ENCODE measurements at regions not wholly inside any gene's neighbourhood (a gene's known extent, or its start where the extent isn't known, plus 50 kb on each side); places are given as distances from the start of the nearest gene placed in this dataset.

- no peak for DNase-seq
Measured at GRCh38 chr2:206845877-206846276, 80.5 kb downstream of the FASTKD2 start.

GRCh38 chr2:206846331-206846730 lies 80.9 kb downstream of the FASTKD2 start:
- no peak for DNase-seq

- DNase-seq, result no peak
Measured at GRCh38 chr2:206846981-206847834, 81.8 kb downstream of the FASTKD2 start.

DNA sequence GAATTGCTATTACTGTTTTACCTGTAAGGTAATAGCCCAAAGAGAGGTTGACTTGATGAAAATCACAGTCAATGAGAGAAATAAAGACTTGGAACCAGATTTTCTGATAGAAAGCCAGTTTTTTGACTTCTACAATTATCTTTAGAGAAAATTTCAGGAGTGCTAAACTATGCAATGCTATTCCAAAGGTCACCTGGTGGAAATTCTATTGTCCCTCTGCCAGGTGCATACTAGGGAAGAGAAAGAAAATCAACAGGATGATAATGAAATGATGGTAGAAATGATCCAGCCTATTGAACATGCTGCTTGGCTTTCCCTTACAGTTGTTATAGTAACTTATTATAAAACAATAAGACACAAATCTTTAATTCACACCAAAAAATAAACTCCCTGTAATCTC lies 85.0 kb downstream of the FASTKD2 start:
- DNase-seq, result no peak

- DNase-seq, result no peak
Measured at GRCh38 chr2:206851521-206851920, 86.1 kb downstream of the FASTKD2 start.

GRCh38 chr2:206853915-206854314 lies 85.4 kb upstream of the CPO start:
- no peak for DNase-seq

DNA sequence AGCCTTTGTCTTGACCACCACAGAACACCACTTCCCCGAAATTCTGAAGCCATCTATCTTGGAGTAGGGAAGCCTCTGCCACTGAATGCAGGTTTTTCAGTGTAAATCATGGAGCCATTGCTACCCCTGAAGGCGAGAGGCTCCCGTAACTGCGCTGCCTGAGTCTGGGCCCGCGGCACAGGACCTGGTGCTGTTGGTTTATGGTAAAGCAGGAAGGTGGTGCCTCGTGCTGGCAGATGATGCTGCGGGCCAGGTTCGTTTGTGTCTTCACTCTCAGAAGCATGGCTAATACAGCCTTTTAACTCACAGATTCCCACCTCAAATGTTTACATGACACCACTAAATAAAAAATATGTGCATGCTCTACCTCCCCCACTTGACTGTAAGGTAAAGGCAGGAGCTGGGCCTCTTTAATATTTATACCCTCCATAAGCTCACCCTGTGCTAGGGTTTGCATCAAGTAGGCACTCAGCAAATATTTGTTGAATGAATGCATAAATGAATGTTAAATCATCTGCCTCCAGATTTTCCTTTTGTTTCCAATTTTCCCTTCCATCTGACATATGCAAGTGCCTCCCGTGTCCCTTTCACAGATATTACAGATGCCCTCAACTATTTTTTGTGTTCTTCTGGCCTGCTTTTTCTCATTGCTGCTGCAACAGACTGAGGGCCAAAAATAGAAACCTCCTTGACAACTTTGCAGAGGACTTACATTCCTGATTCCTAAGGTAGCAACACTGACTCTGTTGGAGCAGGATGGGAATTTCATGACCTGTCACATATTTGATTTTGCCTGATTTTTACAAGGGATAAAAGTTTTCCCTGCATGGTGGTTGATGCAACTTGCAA lies 83.5 kb upstream of the CPO start:
- DNase-seq, result no peak

GRCh38 chr2:206856513-206856912 lies 82.8 kb upstream of the CPO start:
- DNase-seq, result no peak

- DNase-seq, result no peak
Measured at GRCh38 chr2:206858687-206859329, 80.5 kb upstream of the CPO start.

- no peak for DNase-seq
Measured at GRCh38 chr2:206859330-206859739, 80.0 kb upstream of the CPO start.

- DNase-seq, result no peak
Measured at GRCh38 chr2:206863196-206863595, 76.1 kb upstream of the CPO start.

DNA sequence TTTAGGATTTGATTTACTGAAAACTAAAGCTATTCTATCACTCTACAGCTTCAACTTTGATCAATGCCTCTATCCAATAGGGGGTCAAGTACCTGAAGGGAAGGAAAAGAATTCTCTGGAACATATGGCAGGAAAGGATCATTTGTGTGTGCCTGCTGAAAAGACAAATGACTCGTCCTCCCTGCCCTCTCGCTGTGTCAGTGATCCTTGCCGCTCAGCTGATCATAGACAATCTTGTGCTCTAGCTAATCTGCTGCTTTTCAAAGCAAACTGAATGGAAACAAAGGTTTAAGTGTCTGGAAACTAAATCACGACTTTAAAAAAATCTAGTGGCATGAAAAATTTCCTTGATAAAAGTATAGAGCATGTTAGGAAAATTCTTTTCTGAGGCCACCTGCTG lies 75.6 kb upstream of the CPO start:
- no peak for DNase-seq

DNA sequence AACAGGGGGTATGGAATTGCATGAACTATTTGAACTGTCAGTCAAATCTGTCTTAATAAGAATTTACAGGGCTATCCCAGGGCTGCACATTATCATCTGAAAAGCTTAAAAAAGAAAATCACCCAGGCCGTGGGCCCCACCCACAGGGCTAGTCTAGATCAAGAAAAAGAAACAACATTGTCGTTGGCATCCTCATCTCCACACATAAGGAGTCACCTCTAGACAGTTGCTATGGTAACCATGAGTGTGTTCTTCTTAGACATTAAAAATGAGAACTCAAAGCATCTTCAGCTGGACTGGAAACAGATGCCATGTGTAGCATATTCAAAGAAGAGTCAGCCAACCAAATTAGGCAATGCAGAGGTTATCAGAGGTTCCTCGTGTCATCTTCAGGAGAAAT lies 72.3 kb upstream of the CPO start:
- no peak for DNase-seq

- no peak for DNase-seq
Measured at GRCh38 chr2:206869824-206870495, 69.4 kb upstream of the CPO start.

DNA sequence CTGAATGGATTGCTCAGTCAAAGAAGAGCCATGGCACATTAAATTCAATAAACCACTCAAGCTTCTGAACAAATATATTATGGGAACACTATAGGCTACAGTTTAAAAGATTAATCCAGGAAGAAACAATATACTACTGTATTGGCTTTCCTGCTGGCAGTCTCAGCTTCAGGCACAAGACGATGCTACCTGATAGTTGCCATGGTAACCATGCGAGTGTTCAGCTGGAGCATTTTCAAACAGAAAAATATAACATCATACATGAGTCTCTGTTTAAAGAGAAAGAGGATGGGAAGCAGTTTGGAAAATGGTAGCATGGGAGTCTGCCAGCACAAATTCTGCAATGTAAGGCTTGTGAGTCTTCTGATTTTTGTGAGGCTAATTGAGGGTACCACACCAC lies 65.9 kb upstream of the CPO start:
- peak; percentile 23 to 38 for DNase-seq

DNA sequence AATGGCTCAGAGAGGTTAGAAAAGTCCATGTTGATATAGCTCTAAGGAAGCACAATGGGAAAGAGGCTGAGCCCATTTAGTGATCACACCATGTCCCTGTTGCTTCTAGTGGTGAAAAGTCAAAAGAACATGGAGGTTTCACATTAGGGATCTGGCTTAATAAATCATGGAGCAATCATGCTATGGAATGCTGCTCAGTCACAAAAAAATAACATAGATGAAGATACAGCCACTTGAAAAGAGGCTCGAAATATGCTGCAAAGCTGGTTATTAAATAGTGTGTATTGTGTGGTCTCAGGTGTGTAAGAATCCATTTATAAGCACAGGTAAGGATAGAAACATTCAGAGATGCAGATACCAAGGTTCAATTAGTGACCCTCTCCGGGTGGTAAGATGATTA lies 63.6 kb upstream of the CPO start:
- no peak for DNase-seq

DNA sequence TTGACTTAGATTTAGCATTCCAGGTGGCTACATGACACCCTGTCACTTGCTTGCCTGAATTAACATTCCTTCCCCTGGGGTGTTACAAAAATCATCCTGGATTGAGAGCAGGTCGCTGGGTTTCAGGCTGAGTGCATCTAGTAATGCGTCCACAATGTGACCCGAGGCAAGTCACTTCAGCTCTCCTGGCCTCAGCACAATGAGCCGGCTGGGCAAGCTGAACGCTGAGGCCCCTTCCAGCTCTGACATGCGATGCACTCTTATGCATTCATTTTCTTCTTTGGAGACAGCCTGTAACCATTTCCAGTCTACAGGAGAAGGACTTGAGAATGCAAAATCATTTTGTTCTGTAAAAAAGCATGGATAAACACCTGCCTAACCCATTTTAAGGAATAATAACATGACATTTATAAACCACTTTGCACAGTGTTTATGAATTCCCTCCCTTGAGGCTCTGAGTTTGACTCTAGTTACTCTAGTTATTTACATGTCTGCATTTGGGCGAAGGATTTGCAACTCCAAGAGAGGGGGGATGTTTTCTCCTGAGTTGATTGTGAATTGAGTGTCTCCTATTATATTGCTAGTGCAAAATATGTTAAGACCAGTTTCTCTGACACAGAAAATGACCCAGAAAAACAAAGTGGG lies 63.0 kb upstream of the CPO start:
- DNase-seq, result peak in 1 of 2 experiments; percentile 21

DNA sequence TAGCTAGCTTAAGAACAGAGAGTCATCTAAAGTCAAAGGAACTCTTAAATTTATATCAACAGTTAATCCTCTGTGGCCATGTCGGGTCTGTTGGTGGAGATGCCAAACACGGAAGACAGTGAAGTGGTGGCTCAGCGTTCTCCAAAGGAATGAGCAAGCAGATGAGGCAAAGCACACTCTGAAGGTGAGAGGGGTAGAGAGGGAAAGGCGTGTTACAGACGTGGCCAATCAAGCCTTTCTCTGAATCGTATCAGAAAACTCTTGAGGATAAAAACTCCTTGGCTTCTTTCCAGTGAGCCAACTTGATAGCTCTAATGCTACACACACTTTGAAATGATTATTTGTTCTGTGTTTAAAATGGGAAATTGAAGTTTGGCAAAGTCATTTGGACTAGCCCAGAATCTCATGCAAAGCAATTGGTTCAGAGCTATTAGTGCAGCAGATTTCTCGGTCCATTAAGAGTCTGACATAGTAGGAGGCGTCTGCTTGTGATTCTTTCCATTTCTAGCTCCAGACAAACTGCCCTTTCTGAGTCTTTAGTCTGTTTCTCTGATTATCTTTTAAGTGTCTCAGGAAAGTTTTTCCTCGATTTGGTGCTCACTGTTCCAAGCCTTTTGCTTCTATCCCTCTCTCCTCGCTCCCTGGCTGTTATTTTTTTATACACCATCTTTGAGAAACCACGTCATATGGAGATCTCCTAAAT lies 57.5 kb upstream of the CPO start:
- DNase-seq, result no peak

- DNase-seq, result no peak
Measured at GRCh38 chr2:206886696-206887095, 52.6 kb upstream of the CPO start.

GRCh38 chr2:206887745-206888144 lies 51.6 kb upstream of the CPO start:
- DNase-seq, result no peak
